Dedifferentiated amniotic fluid mesenchymal stem cell (primary cell): ENCODE measurements at regions not wholly inside any gene's neighbourhood (a gene's known extent, or its start where the extent isn't known, plus 50 kb on each side); places are given as distances from the start of the nearest gene placed in this dataset.

Source experiments
- DNase-seq: peaks from one replicate; pipeline ENCODE4 v3.0.0-alpha.2; 2016; ENCODE audit errors: extremely low spot score

DNA sequence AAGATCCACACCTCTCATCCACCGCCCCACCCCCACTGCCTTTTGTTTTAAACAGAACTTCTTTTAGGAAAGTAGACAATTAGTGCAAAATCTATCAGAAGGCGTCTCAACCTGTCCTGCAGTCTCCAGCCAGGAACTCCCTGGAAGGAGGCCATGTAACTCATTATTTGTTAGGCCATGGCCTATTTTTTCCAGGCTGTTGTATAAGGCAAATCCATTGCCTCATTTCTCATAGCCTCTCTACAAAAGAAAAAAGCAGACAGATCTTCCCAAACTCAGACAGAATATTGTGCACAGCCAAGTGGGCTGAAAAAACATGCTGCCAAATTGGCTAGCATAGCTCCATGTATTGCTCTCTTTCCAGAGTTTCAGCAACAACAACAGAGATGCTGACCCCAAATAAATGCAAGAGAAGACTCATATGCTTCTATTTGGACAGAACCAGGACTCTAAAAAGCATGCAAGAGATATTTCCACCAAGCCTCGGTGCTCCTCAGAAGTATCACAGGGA lies 770.7 kb upstream of the CXADR start:
- DNase-seq = no peak

GRCh38 chr21:16742741-16743140 lies 770.1 kb upstream of the CXADR start:
- no peak for DNase-seq

DNA sequence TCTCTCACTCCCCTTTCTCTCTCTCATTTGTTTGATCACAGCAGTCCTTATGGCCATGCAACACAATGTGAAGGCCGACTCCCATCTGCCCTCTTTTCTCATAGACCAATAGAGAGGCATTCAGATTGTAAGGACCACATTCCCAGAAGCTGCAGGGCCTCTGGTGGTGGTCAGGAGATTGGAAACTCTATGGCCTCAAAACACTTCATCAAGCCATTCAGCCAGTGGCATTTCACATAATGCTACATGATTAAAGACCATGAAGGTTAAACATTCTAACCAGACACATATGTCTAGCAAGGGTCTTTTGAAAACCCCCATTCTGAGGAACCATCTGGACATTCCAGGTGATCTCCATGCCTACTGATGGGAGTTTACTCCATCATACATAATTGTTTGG lies 769.5 kb upstream of the CXADR start:
- DNase-seq = no peak

GRCh38 chr21:16750926-16751325 lies 761.9 kb upstream of the CXADR start:
- DNase-seq = no peak

DNA sequence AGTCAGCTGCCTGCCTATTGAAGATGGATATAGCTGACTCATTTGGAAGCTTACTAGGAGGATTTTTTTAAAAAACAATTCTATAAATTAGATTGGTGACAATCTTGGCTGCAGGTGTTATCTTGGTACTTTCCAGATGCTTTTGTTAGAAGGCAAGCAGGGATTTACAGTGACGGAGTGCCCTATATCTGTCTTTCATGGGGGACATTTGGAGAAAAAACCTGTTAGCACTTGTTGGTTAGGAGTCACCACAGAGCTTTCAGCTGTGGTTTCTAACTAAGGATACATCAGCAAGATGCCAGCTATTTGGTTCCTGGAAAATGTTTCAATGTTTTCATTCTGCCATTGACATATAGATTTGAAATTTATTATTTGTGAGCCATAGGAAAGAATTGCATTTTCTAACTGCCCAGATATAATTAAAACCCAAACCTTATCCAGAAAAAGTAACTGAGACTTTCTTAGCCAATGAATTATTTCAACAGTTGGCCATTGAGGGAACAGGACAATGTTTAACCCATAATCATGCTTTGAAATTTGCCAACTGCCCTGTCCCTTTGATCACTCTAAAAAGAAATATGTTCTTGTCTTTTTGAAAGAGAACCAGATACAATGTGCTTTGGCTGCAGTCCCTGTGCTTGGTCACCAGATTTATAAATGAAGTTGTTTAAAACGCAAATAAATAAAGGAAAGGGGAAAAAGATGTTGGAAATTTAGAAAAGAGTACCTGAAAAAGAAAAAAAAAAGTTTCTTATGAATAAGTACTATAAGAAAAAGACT lies 761.0 kb upstream of the CXADR start:
- no peak for DNase-seq

GRCh38 chr21:16752475-16752857 lies 760.4 kb upstream of the CXADR start:
- no peak for DNase-seq

- DNase-seq = no peak
These were observed 757.8 kb upstream of the CXADR start for GRCh38 chr21:16755061-16755460.

- DNase-seq = no peak
These were observed 745.6 kb upstream of the CXADR start for GRCh38 chr21:16767201-16767600.

GRCh38 chr21:16768096-16768495 lies 744.7 kb upstream of the CXADR start:
- DNase-seq = no peak

DNA sequence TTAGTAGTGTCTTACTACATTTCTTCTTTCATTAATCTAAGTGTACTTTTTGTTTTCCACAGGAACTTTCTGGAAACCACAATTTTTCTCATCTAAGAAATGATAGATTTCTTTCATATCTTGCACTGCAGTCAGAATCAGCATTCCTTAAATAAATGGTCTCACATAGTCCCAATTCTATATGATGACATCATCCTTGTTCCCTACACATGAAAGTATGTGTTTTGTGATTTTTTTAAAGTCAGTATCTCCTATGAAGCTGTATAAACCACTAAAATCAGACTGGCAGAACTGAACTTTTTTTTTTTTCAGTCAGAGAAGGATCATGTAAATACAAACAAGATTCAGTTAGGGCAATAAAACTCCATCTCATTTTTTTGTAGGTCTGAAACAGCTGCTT lies 742.6 kb upstream of the CXADR start:
- no peak for DNase-seq

GRCh38 chr21:16773206-16773605 lies 739.6 kb upstream of the CXADR start:
- DNase-seq = peak; percentile 62

DNA sequence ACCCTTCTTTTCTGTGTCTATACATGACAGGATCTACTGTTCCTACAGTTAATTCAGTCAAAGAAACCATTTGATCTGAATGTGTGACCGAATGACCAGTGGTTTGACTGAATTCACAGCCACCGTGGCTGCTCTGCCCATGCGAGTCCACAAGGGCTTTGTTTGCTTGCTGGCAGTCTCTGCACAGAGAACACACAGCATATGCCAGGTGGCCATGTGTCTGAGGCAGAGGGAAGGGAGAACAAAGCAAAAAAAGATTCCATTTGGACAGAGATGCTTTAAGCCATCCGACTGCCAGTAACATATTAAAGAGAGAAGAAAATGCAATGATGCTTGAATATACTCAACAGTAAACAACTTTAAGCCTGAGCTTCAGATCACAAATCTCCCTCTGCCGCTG lies 737.8 kb upstream of the CXADR start:
- DNase-seq = no peak

GRCh38 chr21:16777041-16777720 lies 735.7 kb upstream of the CXADR start:
- DNase-seq = no peak

DNA sequence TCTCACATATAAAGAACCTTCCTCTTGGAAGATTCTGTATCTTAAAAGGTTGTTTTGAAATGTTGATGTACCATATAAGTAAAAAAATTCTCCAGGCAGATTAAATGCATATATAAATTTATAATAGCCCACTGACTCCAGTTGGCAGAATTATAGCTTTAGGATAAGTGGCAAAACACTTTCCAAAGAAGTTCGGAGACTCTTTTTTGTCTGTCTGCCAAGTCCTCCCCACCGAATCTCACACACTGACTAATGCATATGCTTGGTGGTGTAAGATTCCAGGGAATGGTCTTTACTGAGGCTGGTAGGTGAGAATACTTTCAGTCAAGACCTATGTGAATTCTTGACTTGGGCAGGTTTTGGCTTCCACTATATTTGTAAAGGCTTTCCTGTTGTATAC lies 724.3 kb upstream of the CXADR start:
- DNase-seq = no peak

DNA sequence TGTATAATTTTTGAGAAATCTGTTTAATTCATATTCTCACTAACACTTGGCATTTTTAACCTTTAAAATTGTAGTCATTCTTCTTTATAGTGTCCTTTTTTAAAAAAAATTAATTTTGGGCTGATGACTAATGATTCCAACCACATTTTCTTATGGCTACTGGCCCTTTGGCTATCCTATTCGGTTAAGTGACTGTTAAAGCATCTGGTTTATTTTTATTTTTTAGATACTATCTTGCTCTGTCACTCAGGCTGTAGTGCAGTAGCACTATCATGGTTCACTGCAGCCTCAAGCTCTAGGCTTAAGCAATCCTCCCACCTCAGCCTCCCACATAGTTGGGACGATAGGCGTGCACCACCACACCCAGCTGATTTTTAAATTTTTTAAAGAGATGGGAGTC lies 723.2 kb upstream of the CXADR start:
- no peak for DNase-seq

DNA sequence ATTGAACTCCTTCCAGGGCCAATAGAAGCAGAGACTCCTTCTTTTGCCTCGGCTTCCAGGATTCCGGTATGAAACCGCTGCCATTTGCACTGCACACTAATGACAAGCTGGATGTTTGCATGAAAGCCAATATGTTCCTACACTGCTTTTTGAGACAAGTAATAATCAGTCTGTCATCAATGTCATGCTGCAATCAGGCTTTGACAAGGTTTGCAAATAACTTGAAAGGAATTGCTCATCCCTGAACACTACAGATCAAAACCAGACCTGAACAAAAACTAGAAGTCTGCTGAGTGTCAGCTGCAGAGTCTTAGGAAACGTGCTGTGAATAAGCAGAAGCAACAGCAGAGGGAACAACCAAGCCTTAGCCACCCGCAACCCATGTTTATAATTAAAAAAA lies 720.7 kb upstream of the CXADR start:
- DNase-seq = no peak

DNA sequence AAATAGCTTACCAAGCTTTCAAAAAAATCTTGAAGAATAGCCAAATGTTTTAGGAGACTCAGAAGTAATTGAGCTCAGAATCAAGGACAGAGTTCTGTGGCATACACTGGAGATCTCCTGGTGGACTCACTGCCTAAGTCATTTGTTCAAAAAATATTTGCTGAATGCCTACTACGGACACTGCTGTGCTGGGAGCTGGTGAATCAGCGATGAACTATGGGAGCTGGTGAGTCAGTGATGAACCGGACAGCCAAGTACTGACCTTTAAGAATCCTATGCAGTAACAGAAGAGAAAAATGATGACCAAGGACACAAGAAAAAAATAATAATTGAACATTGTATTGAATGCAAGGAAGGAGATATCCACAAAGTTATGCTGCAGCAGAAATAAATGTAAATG lies 717.9 kb upstream of the CXADR start:
- peak; percentile 77 for DNase-seq

GRCh38 chr21:16796776-16797175 lies 716.1 kb upstream of the CXADR start:
- DNase-seq = no peak

- DNase-seq = no peak
These were observed 715.3 kb upstream of the CXADR start for GRCh38 chr21:16797540-16797939.

- DNase-seq = no peak
These were observed 714.9 kb upstream of the CXADR start for GRCh38 chr21:16797966-16798365.

- DNase-seq = no peak
These were observed 712.1 kb upstream of the CXADR start for GRCh38 chr21:16800536-16801275.

- DNase-seq = no peak
These were observed 701.8 kb upstream of the CXADR start for GRCh38 chr21:16811011-16811410.

DNA sequence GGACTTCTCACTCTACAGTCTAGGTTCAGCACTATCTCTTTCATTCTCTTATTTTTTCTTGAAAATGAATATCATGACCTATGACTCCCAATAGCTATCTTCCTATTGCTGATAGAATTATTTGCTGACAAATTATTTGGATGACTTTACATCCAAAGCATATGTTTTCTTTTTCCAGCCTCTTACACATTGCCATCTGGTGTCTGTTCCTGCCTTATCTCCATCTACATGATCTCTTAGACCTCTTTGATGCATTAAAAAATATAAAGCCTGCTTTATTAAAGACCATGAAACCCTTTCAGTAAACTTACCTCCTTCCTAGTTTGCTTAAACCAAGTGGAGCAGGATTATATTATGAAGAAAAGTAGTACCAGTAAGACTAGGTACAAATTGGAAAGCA lies 700.9 kb upstream of the CXADR start:
- DNase-seq = no peak
